ENCODE measurements at regions not wholly inside any gene's neighbourhood (a gene's known extent, or its start where the extent isn't known, plus 50 kb on each side); places are given as distances from the start of the nearest gene placed in this dataset.
"Not testable (repeated sequence)": the region's sequence is repeated elsewhere in the genome, so short reads cannot be mapped to it uniquely, and the experiment has no call there.

DNA sequence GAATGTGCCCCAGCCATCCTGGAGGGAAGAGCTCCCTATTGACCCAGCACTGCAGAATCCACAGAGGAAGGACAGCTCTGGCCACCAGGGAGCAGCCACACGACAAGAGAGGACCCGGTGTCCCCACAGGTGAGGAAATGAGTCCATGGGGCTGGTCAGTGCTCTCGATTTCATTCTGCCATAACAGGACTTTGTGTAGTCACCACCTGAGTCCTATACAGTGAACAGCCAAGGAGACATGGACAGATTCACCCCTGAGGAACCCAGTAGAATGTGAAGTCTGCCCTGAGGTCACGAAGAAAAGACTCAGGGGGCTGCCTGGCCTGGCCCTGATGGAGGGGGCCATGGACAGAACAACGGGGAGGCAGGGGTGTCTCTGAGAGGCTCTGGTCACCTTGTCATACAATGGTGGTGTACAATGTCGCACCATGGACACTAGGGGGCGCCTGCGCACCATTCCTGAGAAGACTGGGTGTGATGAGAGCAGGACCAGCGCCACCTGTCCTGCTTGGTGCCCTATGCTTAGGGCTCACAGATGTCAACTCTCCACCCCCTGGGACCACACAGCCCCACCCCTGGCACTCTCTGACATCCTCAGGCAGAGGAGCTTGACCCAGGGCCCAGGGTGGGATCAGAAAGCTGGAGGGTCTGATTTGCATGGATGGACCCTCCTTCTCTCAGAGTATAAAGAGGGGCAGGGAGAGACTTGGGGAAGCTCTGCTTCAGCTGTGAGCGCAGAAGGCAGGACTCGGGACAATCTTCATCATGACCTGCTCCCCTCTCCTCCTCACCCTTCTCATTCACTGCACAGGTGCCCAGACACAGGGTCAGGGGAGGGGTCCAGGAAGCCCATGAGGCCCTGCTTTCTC is 77.4 kb downstream of the VPREB1 start:
- TF ChIP-seq, protein P1, sequence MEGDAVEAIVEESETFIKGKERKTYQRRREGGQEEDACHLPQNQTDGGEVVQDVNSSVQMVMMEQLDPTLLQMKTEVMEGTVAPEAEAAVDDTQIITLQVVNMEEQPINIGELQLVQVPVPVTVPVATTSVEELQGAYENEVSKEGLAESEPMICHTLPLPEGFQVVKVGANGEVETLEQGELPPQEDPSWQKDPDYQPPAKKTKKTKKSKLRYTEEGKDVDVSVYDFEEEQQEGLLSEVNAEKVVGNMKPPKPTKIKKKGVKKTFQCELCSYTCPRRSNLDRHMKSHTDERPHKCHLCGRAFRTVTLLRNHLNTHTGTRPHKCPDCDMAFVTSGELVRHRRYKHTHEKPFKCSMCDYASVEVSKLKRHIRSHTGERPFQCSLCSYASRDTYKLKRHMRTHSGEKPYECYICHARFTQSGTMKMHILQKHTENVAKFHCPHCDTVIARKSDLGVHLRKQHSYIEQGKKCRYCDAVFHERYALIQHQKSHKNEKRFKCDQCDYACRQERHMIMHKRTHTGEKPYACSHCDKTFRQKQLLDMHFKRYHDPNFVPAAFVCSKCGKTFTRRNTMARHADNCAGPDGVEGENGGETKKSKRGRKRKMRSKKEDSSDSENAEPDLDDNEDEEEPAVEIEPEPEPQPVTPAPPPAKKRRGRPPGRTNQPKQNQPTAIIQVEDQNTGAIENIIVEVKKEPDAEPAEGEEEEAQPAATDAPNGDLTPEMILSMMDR (IDR thresholded peaks at IDR 0.05) = peak; percentile 51 to 57 (median 54)
- TF ChIP-seq POLR2A (IDR thresholded peaks at IDR 0.05) = not testable (repeated sequence)

Data from breast epithelium (tissue), 3 donors.